Glomerular endothelial cell (primary cell): ENCODE measurements at regions not wholly inside any gene's neighbourhood (a gene's known extent, or its start where the extent isn't known, plus 50 kb on each side); places are given as distances from the start of the nearest gene placed in this dataset.

Experiments used
- DNase-seq: peaks from one replicate; pipeline ENCODE4 v3.0.0-alpha.2; 2011; ENCODE audit warnings: low read depth, low spot score; ENCODE audit errors: extremely low read depth

- DNase-seq: no peak
Observed at GRCh38 chr20:61193164-61193563, 58.9 kb upstream of the CDH4 start.
